Large intestine (tissue), 3 donors: ENCODE measurements at regions not wholly inside any gene's neighbourhood (a gene's known extent, or its start where the extent isn't known, plus 50 kb on each side); places are given as distances from the start of the nearest gene placed in this dataset.

Source experiments
- DNase-seq, 2 donors: peaks; one replicate each; pipeline versions ENCODE4 v3.0.0 to v3.0.0-alpha.2; 2013
- H3K27ac ChIP-seq: one replicate; pipeline ENCODE4 v1.5.1; 2013; ENCODE audit warnings: low read length
- H3K27me3 ChIP-seq: 2 replicates; pipeline ENCODE4 v1.6.1; 2013; ENCODE audit warnings: low read length; ENCODE audit not compliant: control insufficient read depth, insufficient read depth
- H3K36me3 ChIP-seq: 2 replicates; pipeline ENCODE4 v1.6.1; 2013; ENCODE audit warnings: low read length; ENCODE audit not compliant: control insufficient read depth, insufficient read depth
- H3K4me1 ChIP-seq: one replicate; pipeline ENCODE4 v1.6.1; 2013; ENCODE audit warnings: low read length; ENCODE audit not compliant: control insufficient read depth, insufficient read depth
- H3K4me3 ChIP-seq: one replicate; pipeline ENCODE4 v1.5.1; 2013; ENCODE audit warnings: low read length
- H3K9me3 ChIP-seq: one replicate; pipeline ENCODE4 v1.6.1; 2013; ENCODE audit warnings: mild to moderate bottlenecking, low read depth, low read length, moderate library complexity; ENCODE audit not compliant: control insufficient read depth
- WGBS: methylation state at CpG from one replicate; pipeline ENCODE4 v1.1.5; 2013; ENCODE audit warnings: low lambda C conversion rate; ENCODE audit not compliant: insufficient coverage; 5-methylcytosine and 5-hydroxymethylcytosine counted together

DNA sequence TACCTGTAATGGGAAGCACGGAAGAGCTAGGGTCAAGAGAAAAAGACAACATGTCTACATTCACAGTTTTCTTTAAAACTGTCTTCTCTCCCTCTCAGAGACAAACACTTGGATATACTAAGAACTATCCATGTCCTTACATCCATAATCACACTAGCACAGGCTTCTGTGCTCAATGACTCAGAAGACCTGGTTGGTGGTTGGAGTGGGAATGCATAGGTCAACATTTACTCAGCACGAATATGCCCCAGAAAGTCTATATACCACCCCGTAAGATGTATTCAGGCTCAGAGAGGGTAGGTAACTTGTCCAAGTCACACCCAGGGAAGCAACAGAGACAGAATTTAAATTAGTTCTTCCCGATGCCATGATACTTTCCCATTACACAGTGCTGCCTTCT, 891.1 kb downstream of the TUSC7 start:
- H3K4me3 ChIP-seq, result no peak overlapping the region
- H3K27ac ChIP-seq, result no peak overlapping the region
- H3K36me3 ChIP-seq, result no peaks in the 10 kb centered on the region
- H3K9me3 ChIP-seq, result no peaks in the 10 kb centered on the region
- no peaks in the 10 kb centered on the region for H3K4me1 ChIP-seq
- no peak for DNase-seq
- WGBS, result no CpG with 5 or more reads among the region's 4 CpGs
- no peaks in the 10 kb centered on the region for H3K27me3 ChIP-seq

- Histone ChIP-seq H3K27ac (no peak overlapping the region), H3K4me1 (no peaks in the 10 kb centered on the region), H3K27me3 (no peaks in the 10 kb centered on the region), H3K9me3 (no peaks in the 10 kb centered on the region), H3K36me3 (no peaks in the 10 kb centered on the region), H3K4me3 (no peak overlapping the region)
- 100% methylated on average over 1 of the region's 4 CpGs for WGBS
- DNase-seq, result no peak
These were observed 892.6 kb downstream of the TUSC7 start for GRCh38 chr3:117602058-117602644.

DNA sequence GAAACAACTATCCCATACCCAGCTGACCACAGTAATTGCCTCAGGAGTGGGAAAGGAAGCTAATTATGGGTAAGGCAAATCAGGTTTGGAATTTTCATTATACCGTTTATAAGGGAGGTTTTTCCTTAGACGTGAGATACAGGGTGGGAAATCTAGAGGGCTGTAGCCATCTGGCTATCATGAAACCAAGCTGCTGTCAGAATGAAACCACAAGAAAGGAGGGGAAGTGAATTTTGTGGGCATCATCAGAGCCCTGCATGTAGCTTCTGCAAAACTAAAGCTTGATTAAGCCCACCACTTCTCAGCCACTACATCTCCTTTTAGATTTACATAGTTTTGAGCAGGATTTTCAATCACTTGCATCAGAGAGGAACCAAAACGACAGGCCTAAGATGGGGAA, 893.5 kb downstream of the TUSC7 start:
- H3K27me3 ChIP-seq, result no peaks in the 10 kb centered on the region
- H3K27ac ChIP-seq, result no peak overlapping the region
- DNase-seq, result no peak
- H3K4me3 ChIP-seq, result no peak overlapping the region
- no peaks in the 10 kb centered on the region for H3K9me3 ChIP-seq
- H3K4me1 ChIP-seq, result no peaks in the 10 kb centered on the region
- H3K36me3 ChIP-seq, result no peaks in the 10 kb centered on the region
- WGBS, result 44% methylated on average over 1 of the region's 3 CpGs

DNA sequence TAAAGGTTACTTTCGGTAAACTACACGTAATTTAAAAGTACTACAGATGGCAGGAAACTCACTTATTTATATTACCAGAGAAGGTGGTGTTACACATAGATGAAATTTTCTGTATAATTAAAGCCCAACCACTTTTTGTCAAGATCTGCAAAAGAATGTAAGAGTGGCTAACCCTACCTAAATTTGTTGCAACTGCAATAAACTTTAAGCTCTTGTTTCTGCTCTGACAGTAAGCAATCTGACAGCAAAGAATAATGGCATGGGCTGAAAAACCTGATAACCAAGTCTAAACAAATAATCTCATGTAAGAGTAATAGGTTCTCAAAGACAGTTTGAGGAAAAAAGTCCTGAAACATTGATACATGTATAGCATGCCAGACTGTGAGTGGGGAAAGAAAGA, 897.3 kb downstream of the TUSC7 start:
- H3K9me3 ChIP-seq, result no peaks in the 10 kb centered on the region
- H3K4me1 ChIP-seq, result no peaks in the 10 kb centered on the region
- DNase-seq, result no peak
- 70% methylated on average over 2 of the region's 2 CpGs for WGBS
- H3K27me3 ChIP-seq, result no peaks in the 10 kb centered on the region
- H3K4me3 ChIP-seq, result no peak overlapping the region
- H3K27ac ChIP-seq, result no peak overlapping the region
- H3K36me3 ChIP-seq, result no peaks in the 10 kb centered on the region

DNA sequence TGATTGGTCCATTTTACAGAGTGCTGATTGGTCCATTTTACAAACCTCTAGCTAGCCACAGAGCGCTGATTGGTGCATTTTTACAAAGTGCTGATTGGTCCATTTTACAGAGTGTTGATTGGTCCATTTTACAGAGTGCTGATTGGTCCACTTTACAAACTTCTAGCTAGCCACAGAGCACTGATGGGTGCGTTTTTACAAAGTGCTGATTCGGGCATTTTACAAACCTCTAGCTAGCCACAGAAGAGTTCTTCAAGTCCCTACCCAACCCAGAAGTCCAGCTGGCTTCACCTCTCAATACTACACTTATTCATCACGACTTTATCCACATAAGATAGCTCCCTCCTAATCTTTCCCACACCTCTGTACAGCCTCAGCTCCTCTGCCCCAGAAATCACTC, 899.8 kb downstream of the TUSC7 start:
- DNase-seq, result no peak
- Histone ChIP-seq H3K36me3 (no peaks in the 10 kb centered on the region), H3K27ac (no peak overlapping the region), H3K9me3 (no peaks in the 10 kb centered on the region), H3K27me3 (no peaks in the 10 kb centered on the region), H3K4me3 (no peak overlapping the region), H3K4me1 (no peaks in the 10 kb centered on the region)
- no CpG with 5 or more reads among the region's 4 CpGs for WGBS

GRCh38 chr3:117610156-117610555, 900.6 kb downstream of the TUSC7 start:
- Histone ChIP-seq H3K36me3 (no peaks in the 10 kb centered on the region), H3K4me3 (no peak overlapping the region), H3K27ac (no peak overlapping the region), H3K4me1 (no peaks in the 10 kb centered on the region), H3K9me3 (no peaks in the 10 kb centered on the region), H3K27me3 (no peaks in the 10 kb centered on the region)
- no peak for DNase-seq
- WGBS, result 100% methylated on average over 1 of the region's 4 CpGs

- H3K9me3 ChIP-seq, result no peaks in the 10 kb centered on the region
- no peak for DNase-seq
- H3K4me3 ChIP-seq, result no peak overlapping the region
- H3K4me1 ChIP-seq, result no peaks in the 10 kb centered on the region
- H3K27ac ChIP-seq, result no peak overlapping the region
- no peaks in the 10 kb centered on the region for H3K36me3 ChIP-seq
- no peaks in the 10 kb centered on the region for H3K27me3 ChIP-seq
- WGBS, result 82% methylated on average over 1 of the region's 2 CpGs
These were observed 901.6 kb downstream of the TUSC7 start for GRCh38 chr3:117611211-117611610.

GRCh38 chr3:117616227-117616626, 906.6 kb downstream of the TUSC7 start:
- no peaks in the 10 kb centered on the region for H3K27me3 ChIP-seq
- H3K36me3 ChIP-seq, result no peaks in the 10 kb centered on the region
- H3K4me3 ChIP-seq, result no peak overlapping the region
- no CpG with 5 or more reads among the region's 2 CpGs for WGBS
- no peaks in the 10 kb centered on the region for H3K4me1 ChIP-seq
- no peak overlapping the region for H3K27ac ChIP-seq
- DNase-seq, result no peak
- H3K9me3 ChIP-seq, result no peaks in the 10 kb centered on the region

GRCh38 chr3:117617906-117618305, 908.3 kb downstream of the TUSC7 start:
- Histone ChIP-seq H3K27ac (no peak overlapping the region), H3K36me3 (no peaks in the 10 kb centered on the region), H3K4me1 (no peaks in the 10 kb centered on the region), H3K9me3 (no peaks in the 10 kb centered on the region), H3K27me3 (no peaks in the 10 kb centered on the region), H3K4me3 (no peak overlapping the region)
- no peak for DNase-seq
- no CpG with 5 or more reads among the region's 1 CpG for WGBS

GRCh38 chr3:117618462-117618861, 908.9 kb downstream of the TUSC7 start:
- Histone ChIP-seq H3K4me3 (no peak overlapping the region), H3K36me3 (no peaks in the 10 kb centered on the region), H3K27me3 (no peaks in the 10 kb centered on the region), H3K27ac (no peak overlapping the region), H3K9me3 (no peaks in the 10 kb centered on the region), H3K4me1 (no peaks in the 10 kb centered on the region)
- no CpG with 5 or more reads among the region's 1 CpG for WGBS
- DNase-seq, result no peak

GRCh38 chr3:117619805-117620204, 910.2 kb downstream of the TUSC7 start:
- no peak for DNase-seq
- Histone ChIP-seq H3K27me3 (no peaks in the 10 kb centered on the region), H3K9me3 (no peaks in the 10 kb centered on the region), H3K36me3 (no peaks in the 10 kb centered on the region), H3K27ac (no peak overlapping the region), H3K4me1 (no peaks in the 10 kb centered on the region), H3K4me3 (no peak overlapping the region)
- WGBS, result 60% methylated on average over 1 of the region's 1 CpG
